Gastroesophageal sphincter (tissue), 3 donors: ENCODE measurements at regions not wholly inside any gene's neighbourhood (a gene's known extent, or its start where the extent isn't known, plus 50 kb on each side); places are given as distances from the start of the nearest gene placed in this dataset.

Source experiments
- POLR2A ChIP-seq, 2 donors: fragments of 450-650 bp; IDR thresholded peaks; one replicate each; pipeline ENCODE4 v1.6.1; 2017; ENCODE audit warnings: antibody characterized with exemption in 2 of 2, mild to moderate bottlenecking in 2 of 2, moderate library complexity in 1 of 2
- POLR2AphosphoS5 ChIP-seq: sonication (generic); formaldehyde crosslinking; IDR thresholded peaks from one replicate; pipeline ENCODE4 v1.6.1; 2017; ENCODE audit warnings: antibody characterized with exemption
- TF ChIP-seq, protein P1 (sequence below), 4 experiments: fragments of 200-600 bp in 2 of 4; fragments of 450-650 bp in 2 of 4; sonication (generic) in 1 of 4; IDR thresholded peaks; one replicate each; pipeline ENCODE4 v1.5.1; 2017 to 2019; ENCODE audit warnings: antibody characterized with exemption in 4 of 4, mild to moderate bottlenecking in 2 of 4, moderate library complexity in 2 of 4

GRCh38 chr13:40471911-40472310 is 194.5 kb downstream of the FOXO1 start:
- TF ChIP-seq, protein P1, sequence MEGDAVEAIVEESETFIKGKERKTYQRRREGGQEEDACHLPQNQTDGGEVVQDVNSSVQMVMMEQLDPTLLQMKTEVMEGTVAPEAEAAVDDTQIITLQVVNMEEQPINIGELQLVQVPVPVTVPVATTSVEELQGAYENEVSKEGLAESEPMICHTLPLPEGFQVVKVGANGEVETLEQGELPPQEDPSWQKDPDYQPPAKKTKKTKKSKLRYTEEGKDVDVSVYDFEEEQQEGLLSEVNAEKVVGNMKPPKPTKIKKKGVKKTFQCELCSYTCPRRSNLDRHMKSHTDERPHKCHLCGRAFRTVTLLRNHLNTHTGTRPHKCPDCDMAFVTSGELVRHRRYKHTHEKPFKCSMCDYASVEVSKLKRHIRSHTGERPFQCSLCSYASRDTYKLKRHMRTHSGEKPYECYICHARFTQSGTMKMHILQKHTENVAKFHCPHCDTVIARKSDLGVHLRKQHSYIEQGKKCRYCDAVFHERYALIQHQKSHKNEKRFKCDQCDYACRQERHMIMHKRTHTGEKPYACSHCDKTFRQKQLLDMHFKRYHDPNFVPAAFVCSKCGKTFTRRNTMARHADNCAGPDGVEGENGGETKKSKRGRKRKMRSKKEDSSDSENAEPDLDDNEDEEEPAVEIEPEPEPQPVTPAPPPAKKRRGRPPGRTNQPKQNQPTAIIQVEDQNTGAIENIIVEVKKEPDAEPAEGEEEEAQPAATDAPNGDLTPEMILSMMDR (IDR thresholded peaks at IDR 0.05) = no peak
- TF ChIP-seq POLR2A (IDR thresholded peaks at IDR 0.05) (no peak), POLR2AphosphoS5 (no peak)
